ENCODE measurements at regions not wholly inside any gene's neighbourhood (a gene's known extent, or its start where the extent isn't known, plus 50 kb on each side); places are given as distances from the start of the nearest gene placed in this dataset.
A peak's percentile ranks its signal among the peaks of the same experiment; 100 is the strongest.
"Not testable (repeated sequence)": the region's sequence is repeated elsewhere in the genome, so short reads cannot be mapped to it uniquely, and the experiment has no call there.

DNA sequence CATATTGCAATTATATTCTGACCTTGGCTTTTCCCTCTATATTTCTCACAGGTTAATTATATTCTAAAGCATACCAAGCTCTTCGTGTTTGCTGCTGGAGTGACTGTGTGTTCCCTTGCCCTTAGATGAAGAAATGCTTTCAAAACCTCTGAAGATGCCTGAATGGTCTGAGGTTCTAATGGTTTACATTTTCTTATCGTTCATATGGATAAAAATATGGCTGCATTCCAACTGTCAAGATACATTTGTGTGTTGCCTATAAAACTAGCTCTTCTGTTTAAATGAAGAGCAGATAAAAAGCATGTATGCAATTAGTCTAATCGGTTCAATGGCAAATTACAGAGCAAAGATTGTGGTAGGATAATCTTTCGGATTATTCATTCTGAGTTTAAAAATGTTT is 68.4 kb upstream of the ANKRD10 start:
- Mint-ChIP-seq H3K4me1 (ENCODE audit: low read depth) (no peaks in the 10 kb centered on the region), H3K4me3 (no peak overlapping the region), H3K36me3 (ENCODE audit: insufficient read depth in 2 of 2) (no peaks in the 10 kb centered on the region), H3K9me3 (peaks cover 0 to 3% of the 10 kb centered on the region in 2 donors), H3K27me3 (ENCODE audit: low read depth) (peaks cover 67% of the 10 kb centered on the region), H3K27ac (no peak overlapping the region)
- DNase-seq (no peak), ATAC-seq (replicated peaks in 1 of 2) (no peak)

DNA sequence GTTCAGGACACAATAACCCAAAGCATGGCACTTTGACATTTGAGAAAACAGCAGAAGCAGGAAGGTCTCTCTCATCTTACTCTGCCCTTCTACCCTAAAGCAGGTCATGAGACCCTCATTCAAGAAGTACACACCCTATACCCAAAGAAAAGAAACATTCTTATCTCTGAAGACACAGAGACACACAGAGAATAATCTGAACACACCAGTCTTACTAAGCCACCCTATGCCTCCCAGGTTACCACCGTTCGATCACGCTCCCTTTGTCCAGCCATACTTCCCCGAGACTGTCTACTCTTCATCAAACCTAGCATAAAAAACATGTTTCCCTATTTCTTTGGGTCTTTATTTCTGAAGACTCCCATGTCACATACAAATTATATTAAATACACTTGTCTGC is 66.5 kb upstream of the ANKRD10 start:
- DNase-seq (no peak), ATAC-seq (replicated peaks in 1 of 2) (no peak)
- Mint-ChIP-seq H3K4me1 (ENCODE audit: low read depth) (no peaks in the 10 kb centered on the region), H3K27ac (no peak overlapping the region), H3K9me3 (peaks cover 0 to 3% of the 10 kb centered on the region in 2 donors), H3K4me3 (no peak overlapping the region), H3K36me3 (ENCODE audit: insufficient read depth in 2 of 2) (peaks cover 0 to 2% of the 10 kb centered on the region in 2 donors), H3K27me3 (ENCODE audit: low read depth) (peaks cover 61% of the 10 kb centered on the region)

DNA sequence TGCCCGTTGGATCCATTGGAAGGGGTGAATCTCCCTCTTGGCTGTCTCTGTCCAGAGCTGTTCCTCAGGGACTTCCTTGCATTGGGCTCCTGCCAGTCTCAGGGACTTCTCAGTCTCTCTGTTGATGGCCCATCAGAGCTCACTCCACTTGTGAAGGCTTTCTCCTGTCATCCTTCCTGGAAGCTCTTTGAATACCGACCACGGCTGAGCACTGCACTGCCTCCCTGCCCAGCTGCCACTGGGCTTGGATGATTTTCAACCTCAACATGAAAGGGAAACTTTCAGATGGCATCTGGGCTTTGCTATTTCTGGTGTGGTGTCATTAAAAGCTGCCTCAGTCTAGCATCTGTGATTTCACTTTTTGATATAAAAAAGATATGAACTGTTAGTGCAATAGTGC is 66.1 kb upstream of the ANKRD10 start:
- Mint-ChIP-seq H3K9me3 (peaks cover 0 to 3% of the 10 kb centered on the region in 2 donors), H3K36me3 (ENCODE audit: insufficient read depth in 2 of 2) (peaks cover 0 to 2% of the 10 kb centered on the region in 2 donors), H3K27ac (no peak overlapping the region), H3K27me3 (ENCODE audit: low read depth) (peaks cover 61% of the 10 kb centered on the region), H3K4me1 (ENCODE audit: low read depth) (no peaks in the 10 kb centered on the region), H3K4me3 (no peak overlapping the region)
- no peak for DNase-seq
- no peak for ATAC-seq (replicated peaks in 1 of 2)

DNA sequence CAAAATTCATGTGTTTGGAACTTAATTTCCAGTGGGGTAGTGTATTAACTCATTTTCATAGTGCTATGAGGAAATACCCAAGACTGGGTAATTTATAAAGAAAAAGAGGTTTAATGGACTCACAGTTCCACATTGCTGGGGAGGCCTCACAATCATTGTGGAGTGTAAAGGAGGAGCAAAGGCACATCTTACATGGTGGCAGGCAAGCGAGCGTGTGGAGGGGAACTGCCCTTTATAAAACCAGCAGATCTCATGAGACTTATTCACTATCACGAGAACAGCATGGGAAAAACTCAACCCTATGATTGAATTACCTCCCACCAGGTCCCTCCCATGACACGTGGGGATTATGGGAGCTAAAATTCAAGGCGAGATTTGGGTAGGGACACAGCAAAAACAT is 64.3 kb upstream of the ANKRD10 start:
- not testable (repeated sequence) for ATAC-seq (replicated peaks in 1 of 2); H3K4me3 Mint-ChIP-seq

DNA sequence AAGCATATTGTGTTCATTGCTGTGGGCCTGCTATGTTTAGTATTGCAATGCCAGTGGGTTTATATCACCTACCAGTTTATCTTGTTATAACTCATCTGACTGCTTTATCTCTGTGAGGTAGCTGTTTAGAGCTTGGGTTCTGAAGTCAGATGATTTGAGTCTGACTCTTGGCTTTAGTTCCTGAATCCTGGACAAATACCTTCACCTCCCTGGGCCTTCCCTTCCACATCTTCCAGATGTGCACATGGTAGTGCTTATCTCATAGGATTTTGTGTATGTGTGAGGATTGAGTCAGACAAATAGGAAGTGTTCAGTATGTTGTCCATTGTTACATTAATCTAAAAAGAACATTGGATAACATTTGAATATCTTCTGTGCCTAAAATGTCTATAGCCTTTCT is 63.5 kb upstream of the ANKRD10 start:
- H3K27ac Mint-ChIP-seq = no peak overlapping the region
- H3K4me3 Mint-ChIP-seq = no peak overlapping the region
- ATAC-seq (replicated peaks in 1 of 2) (peak in 1 of 2 donors; percentile 5), DNase-seq (no peak)
- peaks cover 57% of the 10 kb centered on the region for H3K27me3 Mint-ChIP-seq (ENCODE audit: low read depth)
- no peaks in the 10 kb centered on the region for H3K4me1 Mint-ChIP-seq (ENCODE audit: low read depth)
- H3K36me3 Mint-ChIP-seq (ENCODE audit: insufficient read depth in 2 of 2) = peaks cover 0 to 3% of the 10 kb centered on the region in 2 donors
- H3K9me3 Mint-ChIP-seq = peaks cover 0 to 5% of the 10 kb centered on the region in 2 donors

More for the DNA sequence above, 64.3 kb upstream of the ANKRD10 start:
- not testable (repeated sequence) for H3K9me3 Mint-ChIP-seq; H3K27ac Mint-ChIP-seq; H3K4me1 Mint-ChIP-seq (ENCODE audit: low read depth); H3K36me3 Mint-ChIP-seq (ENCODE audit: insufficient read depth in 2 of 2); DNase-seq
- peaks cover 60% of the 10 kb centered on the region for H3K27me3 Mint-ChIP-seq (ENCODE audit: low read depth)

DNA sequence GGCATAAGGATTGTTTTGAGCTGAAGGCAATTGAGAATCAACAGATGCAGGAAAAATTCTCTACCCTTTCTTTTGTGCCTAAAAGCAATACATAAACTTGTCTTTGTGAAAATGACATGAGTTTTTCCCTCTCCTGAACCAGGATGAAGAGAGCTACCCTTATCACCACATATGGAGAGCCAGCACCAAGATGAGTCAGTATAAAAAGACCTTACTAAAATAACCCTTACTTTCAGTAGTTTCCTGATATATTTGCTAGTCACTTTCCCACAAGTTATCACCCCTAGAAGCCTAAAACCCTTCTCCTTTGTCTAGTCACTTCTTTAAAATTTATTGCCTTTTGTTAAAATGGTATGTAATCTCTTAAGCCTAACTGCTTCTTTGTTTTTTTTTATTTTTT is 61.9 kb upstream of the ANKRD10 start:
- Mint-ChIP-seq H3K9me3 (peaks cover 0 to 7% of the 10 kb centered on the region in 2 donors), H3K4me3 (no peak overlapping the region), H3K27ac (no peak overlapping the region), H3K4me1 (ENCODE audit: low read depth) (no peaks in the 10 kb centered on the region), H3K36me3 (ENCODE audit: insufficient read depth in 2 of 2) (peaks cover 0 to 4% of the 10 kb centered on the region in 2 donors), H3K27me3 (ENCODE audit: low read depth) (peaks cover 65% of the 10 kb centered on the region)
- DNase-seq (no peak), ATAC-seq (replicated peaks in 1 of 2) (no peak)

DNA sequence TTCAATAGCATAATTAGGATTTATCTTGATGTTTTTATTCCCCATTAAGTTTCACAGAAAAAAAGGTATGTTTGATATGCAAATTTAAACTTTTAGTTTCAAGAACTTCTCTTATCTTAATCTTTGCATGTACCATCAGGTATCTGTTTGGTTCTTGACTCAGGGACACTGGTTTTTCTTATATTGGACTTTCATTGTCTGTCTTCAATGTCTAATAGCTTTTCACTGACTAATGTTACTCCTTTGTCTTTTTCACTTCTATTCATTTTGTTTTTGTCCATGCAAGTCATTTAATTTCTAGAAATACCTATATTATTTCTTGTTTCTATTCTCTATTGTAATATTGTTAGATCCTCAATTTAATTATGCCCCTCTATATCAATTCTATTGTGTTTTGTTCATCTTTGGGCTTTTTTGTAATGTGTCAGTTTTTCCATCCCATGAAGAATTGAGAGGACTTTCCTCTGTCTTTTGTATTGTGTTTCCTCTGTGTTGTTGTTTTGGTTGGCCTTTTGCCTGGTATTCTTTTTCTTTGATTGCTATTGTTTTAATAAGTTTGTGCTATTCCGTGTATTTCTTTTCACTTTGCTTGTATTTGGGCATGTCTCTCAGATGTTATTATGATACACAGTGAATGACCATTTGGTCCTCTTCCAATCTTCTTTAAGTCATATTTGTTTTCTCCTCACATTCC is 58.3 kb upstream of the ANKRD10 start:
- H3K4me3 Mint-ChIP-seq = no peak overlapping the region
- H3K27ac Mint-ChIP-seq = no peak overlapping the region

DNA sequence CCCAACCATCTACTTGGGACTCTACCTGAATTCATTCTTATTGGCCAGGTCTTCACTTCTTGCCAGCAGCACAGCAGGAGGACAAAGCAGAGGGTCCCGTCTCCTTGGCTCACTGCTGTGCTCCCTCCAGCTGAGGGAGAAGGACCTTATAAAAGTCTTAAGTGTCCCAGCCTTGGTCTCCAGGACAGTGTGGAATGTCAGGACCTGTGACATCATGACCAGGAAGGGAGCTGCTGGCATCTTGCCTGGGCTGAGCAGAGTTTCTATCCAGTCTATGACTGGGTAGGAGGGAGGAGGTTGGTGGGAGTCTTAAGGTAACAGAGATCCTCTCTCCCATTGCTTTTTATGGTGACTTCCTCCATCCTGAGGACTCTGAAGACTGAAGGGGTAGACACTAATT is 56.6 kb upstream of the ANKRD10 start:
- no peak for DNase-seq
- no peak overlapping the region for H3K4me3 Mint-ChIP-seq
- H3K9me3 Mint-ChIP-seq = peaks cover 7 to 17% of the 10 kb centered on the region in 2 donors
- H3K27me3 Mint-ChIP-seq (ENCODE audit: low read depth) = peaks cover 90% of the 10 kb centered on the region
- H3K36me3 Mint-ChIP-seq (ENCODE audit: insufficient read depth in 2 of 2) = peaks cover 12 to 18% of the 10 kb centered on the region in 2 donors
- no peak for ATAC-seq (replicated peaks in 1 of 2)
- no peak overlapping the region for H3K27ac Mint-ChIP-seq
- H3K4me1 Mint-ChIP-seq (ENCODE audit: low read depth) = peaks cover 3% of the 10 kb centered on the region

More for the DNA sequence above, 58.3 kb upstream of the ANKRD10 start:
- H3K36me3 Mint-ChIP-seq (ENCODE audit: insufficient read depth in 2 of 2) = peaks cover 4 to 5% of the 10 kb centered on the region in 2 donors
- DNase-seq (no peak), ATAC-seq (replicated peaks in 1 of 2) (no peak)
- no peaks in the 10 kb centered on the region for H3K4me1 Mint-ChIP-seq (ENCODE audit: low read depth)
- H3K9me3 Mint-ChIP-seq = peaks cover 2 to 6% of the 10 kb centered on the region in 2 donors
- H3K27me3 Mint-ChIP-seq (ENCODE audit: low read depth) = peaks cover 85% of the 10 kb centered on the region

DNA sequence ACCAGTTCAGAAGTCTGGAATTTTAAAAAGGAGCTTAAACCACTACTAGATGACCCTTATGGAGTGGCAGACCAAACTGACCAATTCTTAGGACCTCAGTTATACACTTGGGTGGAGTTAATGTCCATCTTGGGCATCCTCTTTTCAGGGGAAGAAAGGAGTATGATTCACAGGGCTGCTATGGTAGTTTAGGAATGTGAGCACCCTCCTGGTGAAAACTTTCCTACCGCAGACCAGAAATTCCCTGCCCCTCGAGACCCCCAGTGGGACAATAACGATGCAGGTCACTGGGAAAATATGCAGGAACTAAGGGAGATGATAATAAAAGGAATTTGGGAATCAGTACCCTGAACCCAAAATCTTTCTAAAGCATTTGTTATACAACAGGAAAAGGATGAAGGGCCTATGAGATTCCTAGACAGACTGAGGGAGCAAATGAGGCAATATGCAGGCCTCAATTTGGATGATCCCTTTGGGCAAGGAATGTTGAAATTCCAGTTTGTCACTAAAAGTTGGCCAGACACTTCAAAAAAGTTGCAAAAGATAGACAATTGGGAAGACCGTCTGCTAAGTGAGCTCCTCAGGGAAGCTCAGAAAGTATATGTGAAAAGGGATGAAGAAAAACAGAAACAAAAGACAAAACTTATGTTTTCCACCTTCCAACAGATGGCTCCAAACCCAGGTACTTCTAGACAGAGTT is 52.4 kb upstream of the ANKRD10 start:
- not testable (repeated sequence) for ATAC-seq (replicated peaks in 1 of 2); DNase-seq; H3K4me3 Mint-ChIP-seq
- H3K36me3 Mint-ChIP-seq (ENCODE audit: insufficient read depth in 2 of 2) = peaks cover 28 to 46% of the 10 kb centered on the region in 2 donors
- peaks cover 23% of the 10 kb centered on the region for H3K4me1 Mint-ChIP-seq (ENCODE audit: low read depth)
- H3K27me3 Mint-ChIP-seq (ENCODE audit: low read depth) = peaks cover 63% of the 10 kb centered on the region
- H3K9me3 Mint-ChIP-seq = peaks cover 17 to 24% of the 10 kb centered on the region in 2 donors
- peak overlapping the region; percentile 9 for H3K27ac Mint-ChIP-seq

DNA sequence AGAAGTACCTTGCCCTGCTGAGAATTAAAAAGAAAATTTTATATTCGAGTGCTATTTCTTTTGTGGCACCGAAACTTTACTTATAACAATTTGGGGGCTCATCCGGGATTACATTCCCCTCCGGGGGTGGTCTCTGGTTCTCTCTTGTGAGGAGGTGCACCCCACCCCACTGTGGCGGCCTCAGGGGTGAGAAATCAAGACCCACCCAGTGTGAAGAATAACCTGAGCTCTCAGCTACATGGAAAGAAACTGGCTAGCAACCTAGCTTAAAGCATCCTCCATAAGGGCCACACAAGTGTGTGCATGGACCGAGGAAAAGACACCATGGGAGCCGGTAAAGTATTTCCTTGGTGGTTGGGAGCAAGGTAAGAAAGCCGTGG is 50.9 kb upstream of the ANKRD10 start:
- peak overlapping the region; percentile 78 for H3K27ac Mint-ChIP-seq
- H3K9me3 Mint-ChIP-seq = peaks cover 17 to 25% of the 10 kb centered on the region in 2 donors

DNA sequence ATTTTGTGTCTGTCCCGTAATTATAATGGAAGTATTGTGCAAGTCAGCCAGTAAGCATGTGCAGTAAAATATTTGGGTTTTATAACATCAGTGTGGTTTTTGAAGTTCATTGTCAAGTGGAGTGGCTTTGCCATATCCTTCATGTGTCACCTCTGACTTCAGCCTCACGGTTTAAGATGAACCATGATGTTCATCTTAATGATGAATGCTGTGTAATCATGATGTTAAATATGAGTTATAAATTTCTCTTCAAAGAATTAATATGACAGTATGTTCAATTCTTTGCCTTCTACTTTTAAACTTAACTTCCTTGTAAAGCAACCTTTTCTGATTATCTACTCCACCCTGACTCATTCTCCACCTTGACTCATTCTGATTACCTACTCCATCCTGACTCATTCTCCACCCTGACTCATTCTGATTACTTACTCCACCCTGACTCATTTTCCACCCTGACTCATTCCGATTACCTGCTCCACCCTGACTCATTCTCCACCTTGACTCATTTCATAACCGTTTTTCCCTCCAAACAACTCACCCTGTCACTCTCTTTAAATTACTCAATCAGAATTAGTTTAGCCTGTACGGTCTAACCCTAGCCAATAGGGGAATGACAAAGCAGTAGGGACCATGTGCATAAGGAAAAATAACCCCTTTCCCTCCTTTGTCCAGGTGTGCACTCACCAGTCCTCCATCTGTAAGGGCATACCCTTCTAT is 50.3 kb upstream of the ANKRD10 start:
- peak; percentile 95 to 98 for ATAC-seq (replicated peaks in 1 of 2)

More for the DNA sequence above, 50.9 kb upstream of the ANKRD10 start:
- ATAC-seq (replicated peaks in 1 of 2) (no peak), DNase-seq (no peak)
- Mint-ChIP-seq H3K36me3 (ENCODE audit: insufficient read depth in 2 of 2) (peaks cover 28 to 54% of the 10 kb centered on the region in 2 donors), H3K4me1 (ENCODE audit: low read depth) (peaks cover 23% of the 10 kb centered on the region), H3K4me3 (no peak overlapping the region), H3K27me3 (ENCODE audit: low read depth) (peaks cover 48% of the 10 kb centered on the region)

More for the DNA sequence above, 50.3 kb upstream of the ANKRD10 start:
- Mint-ChIP-seq H3K4me1 (ENCODE audit: low read depth) (peaks cover 23% of the 10 kb centered on the region), H3K4me3 (peak overlapping the region; percentile 3), H3K36me3 (ENCODE audit: insufficient read depth in 2 of 2) (peaks cover 28 to 51% of the 10 kb centered on the region in 2 donors), H3K9me3 (peaks cover 15 to 23% of the 10 kb centered on the region in 2 donors), H3K27me3 (ENCODE audit: low read depth) (peaks cover 44% of the 10 kb centered on the region), H3K27ac (peak overlapping the region; percentile 78)
- DNase-seq = peak; percentile 62 to 68
